Spleen (tissue), 7 donors: ENCODE measurements at regions not wholly inside any gene's neighbourhood (a gene's known extent, or its start where the extent isn't known, plus 50 kb on each side); places are given as distances from the start of the nearest gene placed in this dataset.

Source experiments
- POLR2A ChIP-seq, 3 donors: fragments of 450-650 bp; IDR thresholded peaks; one replicate each; pipeline ENCODE4 v1.5.1; 2017; ENCODE audit warnings: antibody characterized with exemption in 3 of 3, mild to moderate bottlenecking in 1 of 3
- TF ChIP-seq, protein P1 (sequence below), 11 experiments: fragments of 200-600 bp in 7 of 11; fragments of 450-650 bp in 4 of 11; sonication (generic) in 4 of 11; IDR thresholded peaks in 8 of 11; conservative IDR thresholded peaks in 3 of 11; 1 replicate in 7 of 11; 2 replicates in 4 of 11; pipeline versions ENCODE4 v1.4.0 to v1.8.0; 2016 to 2021; ENCODE audit warnings: antibody characterized with exemption in 11 of 11, inconsistent platforms in 4 of 11, mild to moderate bottlenecking in 1 of 11
- donor health status: DM: no; HTN: no; CAD: no; lungs with moderate emphysema.
- donor health status: DM: no; HTN: no; CAD: no.
- donor health status: DM: no; HTN: no; CAD: no.

DNA sequence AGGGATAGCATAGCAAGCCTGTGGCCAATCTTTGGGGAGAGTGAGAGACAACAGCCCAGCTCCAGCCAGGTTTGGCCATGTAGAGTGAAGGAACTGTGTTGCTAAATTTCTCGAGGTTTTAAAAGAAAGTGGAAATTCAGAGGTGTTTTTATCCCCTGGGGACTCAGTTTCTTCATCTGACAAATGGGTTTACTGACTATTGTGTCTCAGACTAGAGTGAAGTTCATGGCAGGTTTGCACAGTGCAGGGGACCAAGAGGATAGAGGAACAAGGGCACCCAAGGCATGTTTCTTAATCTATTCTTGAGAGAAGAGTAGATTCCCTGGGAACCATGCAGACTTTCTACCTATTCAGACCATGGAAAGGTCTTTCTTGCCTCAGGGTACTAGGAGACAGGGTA lies 555.8 kb upstream of the C16orf82 start:
- TF ChIP-seq, protein P1, sequence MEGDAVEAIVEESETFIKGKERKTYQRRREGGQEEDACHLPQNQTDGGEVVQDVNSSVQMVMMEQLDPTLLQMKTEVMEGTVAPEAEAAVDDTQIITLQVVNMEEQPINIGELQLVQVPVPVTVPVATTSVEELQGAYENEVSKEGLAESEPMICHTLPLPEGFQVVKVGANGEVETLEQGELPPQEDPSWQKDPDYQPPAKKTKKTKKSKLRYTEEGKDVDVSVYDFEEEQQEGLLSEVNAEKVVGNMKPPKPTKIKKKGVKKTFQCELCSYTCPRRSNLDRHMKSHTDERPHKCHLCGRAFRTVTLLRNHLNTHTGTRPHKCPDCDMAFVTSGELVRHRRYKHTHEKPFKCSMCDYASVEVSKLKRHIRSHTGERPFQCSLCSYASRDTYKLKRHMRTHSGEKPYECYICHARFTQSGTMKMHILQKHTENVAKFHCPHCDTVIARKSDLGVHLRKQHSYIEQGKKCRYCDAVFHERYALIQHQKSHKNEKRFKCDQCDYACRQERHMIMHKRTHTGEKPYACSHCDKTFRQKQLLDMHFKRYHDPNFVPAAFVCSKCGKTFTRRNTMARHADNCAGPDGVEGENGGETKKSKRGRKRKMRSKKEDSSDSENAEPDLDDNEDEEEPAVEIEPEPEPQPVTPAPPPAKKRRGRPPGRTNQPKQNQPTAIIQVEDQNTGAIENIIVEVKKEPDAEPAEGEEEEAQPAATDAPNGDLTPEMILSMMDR (IDR thresholded peaks at IDR 0.05 in 8 of 11, conservative IDR thresholded peaks at IDR 0.05 in 3 of 11) = no peak
- TF ChIP-seq POLR2A (IDR thresholded peaks at IDR 0.05) = no peak
